ENCODE measurements at regions not wholly inside any gene's neighbourhood (a gene's known extent, or its start where the extent isn't known, plus 50 kb on each side); places are given as distances from the start of the nearest gene placed in this dataset.

- no peak overlapping the region for H3K4me3 ChIP-seq (ENCODE audit: low read depth, poor library complexity, severe bottlenecking)
- 83 to 97% methylated on average over 6 of the region's 6 CpGs for WGBS, 2 donors
- peak in 1 of 2 donors; percentile 66 for DNase-seq (ENCODE audit: low spot score in 2 of 2)
- TF ChIP-seq POLR2A (IDR thresholded peaks at IDR 0.05) (no peak), CTCF (IDR thresholded peaks at IDR 0.05) (no peak)
- intact Hi-C loops (cut with DNase I; ENCODE audit: low total_unique reads): no loop called here
Measured at GRCh38 chr5:3201941-3202340, 393.7 kb upstream of the IRX1 start.

DNA sequence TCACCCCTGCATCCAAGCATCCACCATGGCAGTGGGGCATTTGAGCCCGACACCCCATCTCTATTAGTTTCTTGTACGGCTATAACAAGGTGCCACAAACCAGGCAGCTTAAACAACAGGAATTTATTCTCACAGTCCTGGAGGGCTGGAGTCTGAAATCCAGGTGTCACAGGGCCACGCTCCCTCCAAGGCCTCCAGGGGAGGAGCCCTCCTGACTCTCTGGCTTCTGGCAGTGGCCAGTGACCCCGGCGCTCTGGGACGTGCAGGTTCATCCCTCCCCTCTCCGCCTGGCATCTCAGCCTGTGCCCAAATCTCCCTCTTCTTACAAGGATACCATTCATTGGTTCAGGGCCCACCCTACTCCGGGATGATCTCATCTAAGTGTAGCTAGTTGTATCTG lies 394.5 kb upstream of the IRX1 start:
- no peak for TF ChIP-seq POLR2A (IDR thresholded peaks at IDR 0.05)
- no peak for TF ChIP-seq CTCF (IDR thresholded peaks at IDR 0.05)
- no peak overlapping the region for H3K4me3 ChIP-seq (ENCODE audit: low read depth, poor library complexity, severe bottlenecking)
- WGBS, 2 donors: 89 to 91% methylated on average over 8 of the region's 8 CpGs
- peak in 1 of 2 donors; percentile 37 for DNase-seq (ENCODE audit: low spot score in 2 of 2)
- intact Hi-C loops (cut with DNase I; ENCODE audit: low total_unique reads): no loop called here

- no peak overlapping the region for H3K4me3 ChIP-seq (ENCODE audit: low read depth, poor library complexity, severe bottlenecking)
- DNase-seq (ENCODE audit: low spot score in 2 of 2): peak in 1 of 2 donors; percentile 61
- intact Hi-C loops (cut with DNase I; ENCODE audit: low total_unique reads): no loop called here
- TF ChIP-seq POLR2A (IDR thresholded peaks at IDR 0.05): no peak
- TF ChIP-seq CTCF (IDR thresholded peaks at IDR 0.05): no peak
- 25 to 30% methylated on average over 15 of the region's 15 CpGs for WGBS, 2 donors
Measured at GRCh38 chr5:3199962-3200755, 395.5 kb upstream of the IRX1 start.

DNA sequence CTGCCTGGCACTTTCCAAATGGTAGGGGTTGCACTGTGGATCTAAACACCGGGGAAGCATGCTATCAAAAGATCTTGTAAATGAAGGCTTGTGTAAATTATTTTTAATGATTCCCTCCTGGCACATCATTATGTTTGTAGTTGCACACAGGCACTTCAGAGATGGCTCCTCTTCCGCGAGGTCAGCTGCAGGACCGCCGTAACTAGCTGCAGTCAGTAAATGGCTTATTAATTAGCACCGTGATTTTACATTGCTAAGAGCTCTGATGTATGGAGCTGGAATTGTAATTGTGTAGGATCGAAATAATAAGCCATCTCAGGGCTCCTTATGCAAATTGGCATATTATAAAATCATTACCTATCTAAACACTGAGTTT lies 397.6 kb upstream of the IRX1 start:
- WGBS, 2 donors: 40 to 41% methylated on average over 7 of the region's 7 CpGs
- no peak for DNase-seq (ENCODE audit: low spot score in 2 of 2)
- H3K4me3 ChIP-seq (ENCODE audit: low read depth, poor library complexity, severe bottlenecking): no peak overlapping the region
- intact Hi-C loops (cut with DNase I; ENCODE audit: low total_unique reads): no loop called here
- no peak for TF ChIP-seq POLR2A (IDR thresholded peaks at IDR 0.05)
- TF ChIP-seq CTCF (IDR thresholded peaks at IDR 0.05): no peak

DNA sequence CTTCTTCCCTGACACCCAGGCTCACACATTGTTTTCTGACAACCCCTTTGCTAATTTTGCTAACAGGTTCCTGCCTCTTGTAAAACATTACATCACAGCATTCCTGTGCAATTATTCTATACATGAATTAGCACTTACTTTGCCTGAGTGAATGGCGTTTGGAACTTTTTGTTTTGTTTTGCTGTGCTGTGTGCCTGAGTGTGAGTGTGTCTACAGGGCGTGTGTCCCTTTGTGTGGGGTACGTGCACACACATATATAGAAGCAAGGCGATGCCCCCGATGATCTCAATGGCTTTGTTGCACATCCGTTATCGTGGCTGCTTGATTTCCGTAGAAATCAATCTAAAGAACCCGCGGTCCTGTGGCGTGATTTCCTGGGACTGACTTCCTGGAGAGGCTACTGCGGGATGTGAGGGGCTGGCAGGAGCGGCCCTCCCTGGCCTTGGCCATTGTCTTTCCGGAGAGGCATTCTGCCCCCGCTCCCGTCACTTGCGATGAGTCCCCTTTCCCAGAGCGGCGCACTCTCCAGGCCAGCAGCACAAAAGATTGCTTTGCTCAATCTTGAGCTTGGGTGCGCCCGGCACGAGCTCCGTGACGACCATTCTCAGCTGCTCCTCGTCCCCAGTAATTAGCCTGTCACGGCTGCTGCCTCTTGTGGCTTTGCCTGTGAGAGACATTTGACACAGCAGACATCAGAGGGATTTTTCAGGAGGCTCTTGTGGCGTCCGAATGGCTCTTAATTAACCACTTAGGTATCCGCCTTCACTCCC lies 398.1 kb upstream of the IRX1 start:
- no peak overlapping the region for H3K4me3 ChIP-seq (ENCODE audit: low read depth, poor library complexity, severe bottlenecking)
- intact Hi-C loops (cut with DNase I; ENCODE audit: low total_unique reads): no loop called here
- DNase-seq (ENCODE audit: low spot score in 2 of 2): no peak
- TF ChIP-seq CTCF (IDR thresholded peaks at IDR 0.05): no peak
- no peak for TF ChIP-seq POLR2A (IDR thresholded peaks at IDR 0.05)
- 27 to 34% methylated on average over 27 to 29 of the region's 29 CpGs for WGBS, 2 donors

Data from lower leg skin (tissue), 4 donors.